Tibial nerve (tissue), 4 donors: ENCODE measurements at regions not wholly inside any gene's neighbourhood (a gene's known extent, or its start where the extent isn't known, plus 50 kb on each side); places are given as distances from the start of the nearest gene placed in this dataset.
"Not testable (repeated sequence)": the region's sequence is repeated elsewhere in the genome, so short reads cannot be mapped to it uniquely, and the experiment has no call there.

Source experiments
- DNase-seq, 2 donors: peaks; one replicate each; pipeline ENCODE4 v3.0.0-alpha.2; 2019; ENCODE audit warnings: low spot score in 2 of 2
- H3K27ac ChIP-seq, 4 donors: fragments of 200-600 bp; sonication (generic) in 3 of 4; one replicate each; pipeline ENCODE4 v1.5.1; 2017 to 2019; ENCODE audit warnings: mild to moderate bottlenecking in 1 of 4
- H3K27me3 ChIP-seq, 2 donors: fragments of 200-600 bp; sonication (generic) in 1 of 2; one replicate each; pipeline versions ENCODE4 v1.5.1 to v1.6.0; 2017 to 2019
- H3K36me3 ChIP-seq, 3 donors: fragments of 200-600 bp; sonication (generic); one replicate each; pipeline ENCODE4 v1.5.1; 2018 to 2019
- H3K4me1 ChIP-seq, 4 donors: fragments of 200-600 bp; sonication (generic) in 3 of 4; one replicate each; pipeline ENCODE4 v1.5.1; 2017 to 2019
- H3K4me3 ChIP-seq, 4 donors: fragments of 200-600 bp; sonication (generic) in 3 of 4; one replicate each; pipeline ENCODE4 v1.5.1; 2017 to 2019; ENCODE audit warnings: mild to moderate bottlenecking in 1 of 4, moderate library complexity in 1 of 4
- H3K9me3 ChIP-seq, 4 donors: fragments of 200-600 bp; sonication (generic) in 3 of 4; one replicate each; pipeline ENCODE4 v1.5.1; 2017 to 2019
- EP300 ChIP-seq, 2 donors: sonication (generic); formaldehyde crosslinking; IDR thresholded peaks; one replicate each; pipeline ENCODE4 v1.6.1; 2017; ENCODE audit warnings: antibody characterized with exemption in 2 of 2, mild to moderate bottlenecking in 1 of 2
- POLR2A ChIP-seq, 2 donors: fragments of 450-650 bp; IDR thresholded peaks; one replicate each; pipeline ENCODE4 v1.6.1; 2017; ENCODE audit warnings: antibody characterized with exemption in 2 of 2, mild to moderate bottlenecking in 2 of 2, moderate library complexity in 2 of 2
- WGBS, 2 donors: methylation state at CpG; one replicate each; pipeline ENCODE4 v1.1.5; 2018; 5-methylcytosine and 5-hydroxymethylcytosine counted together
- TF ChIP-seq, protein P1 (sequence below), 5 experiments: fragments of 200-600 bp in 3 of 5; fragments of 450-650 bp in 2 of 5; sonication (generic) in 3 of 5; IDR thresholded peaks; one replicate each; pipeline ENCODE4 v1.5.1; 2016 to 2019; ENCODE audit warnings: antibody characterized with exemption in 5 of 5, mild to moderate bottlenecking in 3 of 5, moderate library complexity in 2 of 5

DNA sequence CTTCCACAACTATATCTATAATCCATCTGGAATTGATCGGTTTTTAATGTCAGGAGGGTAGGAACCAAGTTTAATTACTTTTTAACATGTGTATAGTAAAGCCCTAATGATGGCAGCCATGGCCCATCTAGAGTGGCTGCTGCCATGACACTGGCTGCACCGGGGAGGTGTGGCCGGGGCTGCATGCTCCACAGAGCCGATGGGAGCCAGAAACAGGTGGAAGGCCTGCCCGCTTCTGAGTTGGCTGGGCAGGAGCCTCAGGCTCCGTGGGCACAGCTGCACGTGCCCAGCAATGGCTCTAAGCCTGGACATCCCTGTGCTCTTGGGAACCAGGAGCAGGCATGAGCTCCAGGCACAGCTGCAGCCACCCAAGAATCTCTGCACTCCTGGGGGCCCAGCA is 73.0 kb downstream of the GBP6 start:
- 88 to 91% methylated on average over 5 to 6 of the region's 7 CpGs for WGBS, 2 donors
- TF ChIP-seq, protein P1, sequence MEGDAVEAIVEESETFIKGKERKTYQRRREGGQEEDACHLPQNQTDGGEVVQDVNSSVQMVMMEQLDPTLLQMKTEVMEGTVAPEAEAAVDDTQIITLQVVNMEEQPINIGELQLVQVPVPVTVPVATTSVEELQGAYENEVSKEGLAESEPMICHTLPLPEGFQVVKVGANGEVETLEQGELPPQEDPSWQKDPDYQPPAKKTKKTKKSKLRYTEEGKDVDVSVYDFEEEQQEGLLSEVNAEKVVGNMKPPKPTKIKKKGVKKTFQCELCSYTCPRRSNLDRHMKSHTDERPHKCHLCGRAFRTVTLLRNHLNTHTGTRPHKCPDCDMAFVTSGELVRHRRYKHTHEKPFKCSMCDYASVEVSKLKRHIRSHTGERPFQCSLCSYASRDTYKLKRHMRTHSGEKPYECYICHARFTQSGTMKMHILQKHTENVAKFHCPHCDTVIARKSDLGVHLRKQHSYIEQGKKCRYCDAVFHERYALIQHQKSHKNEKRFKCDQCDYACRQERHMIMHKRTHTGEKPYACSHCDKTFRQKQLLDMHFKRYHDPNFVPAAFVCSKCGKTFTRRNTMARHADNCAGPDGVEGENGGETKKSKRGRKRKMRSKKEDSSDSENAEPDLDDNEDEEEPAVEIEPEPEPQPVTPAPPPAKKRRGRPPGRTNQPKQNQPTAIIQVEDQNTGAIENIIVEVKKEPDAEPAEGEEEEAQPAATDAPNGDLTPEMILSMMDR (IDR thresholded peaks at IDR 0.05), result no peak
- no peak for TF ChIP-seq POLR2A (IDR thresholded peaks at IDR 0.05)
- no peak for DNase-seq
- Histone ChIP-seq H3K27me3 (no peaks in the 10 kb centered on the region), H3K4me1 (no peaks in the 10 kb centered on the region), H3K4me3 (no peak overlapping the region), H3K27ac (no peak overlapping the region), H3K9me3 (peaks cover 0 to 35% (median 3%) of the 10 kb centered on the region in 4 donors), H3K36me3 (no peaks in the 10 kb centered on the region)

DNA sequence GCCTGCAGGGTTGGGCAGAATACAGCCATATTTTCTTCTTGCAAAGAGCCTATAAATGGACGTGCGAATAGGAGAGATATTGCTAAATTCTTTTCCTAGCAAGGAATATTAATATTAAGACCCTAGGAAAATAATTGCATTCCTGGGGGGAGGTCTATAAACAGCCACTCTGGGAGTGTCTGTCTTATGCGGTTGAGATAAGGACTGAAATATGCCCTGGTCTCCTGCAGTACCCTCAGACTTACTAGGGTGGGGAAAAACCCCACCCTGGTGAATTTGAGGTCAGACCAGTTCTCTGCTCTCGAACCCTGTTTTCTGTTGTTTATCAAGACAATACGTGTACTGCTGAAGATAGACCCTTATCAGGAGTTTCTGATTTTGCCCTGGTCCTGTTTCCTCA is 74.4 kb downstream of the GBP6 start:
- not testable (repeated sequence) for H3K4me3 ChIP-seq, H3K27me3 ChIP-seq, DNase-seq, H3K27ac ChIP-seq, H3K4me1 ChIP-seq, H3K36me3 ChIP-seq
- 90 to 92% methylated on average over 5 of the region's 5 CpGs for WGBS, 2 donors
- H3K9me3 ChIP-seq, result peaks cover 0 to 35% (median 3%) of the 10 kb centered on the region in 4 donors

DNA sequence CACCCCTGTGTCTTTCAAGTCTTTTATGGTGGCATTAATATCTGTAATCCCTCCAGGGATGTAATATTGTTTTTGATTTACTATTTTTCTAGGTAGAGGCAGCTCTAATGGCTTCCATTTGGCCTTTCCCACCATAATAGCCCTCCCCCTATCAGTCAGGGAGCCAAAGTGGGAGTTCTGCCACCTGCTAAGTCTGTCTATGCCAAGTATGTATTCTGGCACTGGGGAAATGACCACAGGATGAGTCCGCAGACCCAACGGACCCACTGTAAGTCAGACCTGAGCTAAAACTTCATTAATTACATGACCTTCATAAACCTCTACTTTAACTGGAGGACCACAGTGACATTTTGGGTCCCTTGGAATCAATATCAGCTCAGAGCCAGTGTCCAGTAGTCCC is 77.1 kb downstream of the GBP6 start:
- no peaks in the 10 kb centered on the region for H3K27me3 ChIP-seq
- H3K4me1 ChIP-seq, result no peaks in the 10 kb centered on the region
- WGBS, 2 donors, result 91 to 92% methylated on average over 2 of the region's 2 CpGs
- no peak for DNase-seq
- H3K27ac ChIP-seq, result no peak overlapping the region
- no peak overlapping the region for H3K4me3 ChIP-seq
- TF ChIP-seq, protein P1 (IDR thresholded peaks at IDR 0.05), result no peak
- no peak for TF ChIP-seq POLR2A (IDR thresholded peaks at IDR 0.05)
- no peaks in the 10 kb centered on the region for H3K36me3 ChIP-seq
- peaks cover 0 to 35% (median 3%) of the 10 kb centered on the region in 4 donors for H3K9me3 ChIP-seq

DNA sequence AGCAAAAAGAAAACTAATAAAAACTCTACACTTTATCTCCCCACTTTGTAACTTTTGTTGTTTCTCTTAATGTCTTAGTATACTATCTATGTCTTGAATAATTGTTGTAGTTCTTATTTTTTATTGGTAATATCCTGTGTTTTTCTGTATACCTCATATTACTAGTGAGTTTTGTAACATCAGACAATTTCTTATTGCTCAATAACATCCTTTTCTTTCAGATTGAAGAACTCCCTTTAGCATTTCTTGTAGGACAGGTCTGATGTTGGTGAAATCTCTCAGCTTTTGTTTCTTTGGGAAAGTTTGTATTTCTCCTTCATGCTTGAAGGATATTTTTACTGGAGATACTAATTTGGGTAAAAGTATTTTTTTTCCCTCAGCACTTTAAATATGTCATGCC is 79.8 kb upstream of the LRRC8B start:
- Histone ChIP-seq H3K27ac (no peak overlapping the region), H3K4me1 (no peaks in the 10 kb centered on the region), H3K27me3 (no peaks in the 10 kb centered on the region), H3K4me3 (no peak overlapping the region), H3K9me3 (peaks cover 0 to 5% (median 0%) of the 10 kb centered on the region in 4 donors), H3K36me3 (no peaks in the 10 kb centered on the region)
- TF ChIP-seq, protein P1 (IDR thresholded peaks at IDR 0.05), result no peak
- TF ChIP-seq EP300 (IDR thresholded peaks at IDR 0.05) (no peak), POLR2A (IDR thresholded peaks at IDR 0.05) (no peak)
- no peak for DNase-seq

DNA sequence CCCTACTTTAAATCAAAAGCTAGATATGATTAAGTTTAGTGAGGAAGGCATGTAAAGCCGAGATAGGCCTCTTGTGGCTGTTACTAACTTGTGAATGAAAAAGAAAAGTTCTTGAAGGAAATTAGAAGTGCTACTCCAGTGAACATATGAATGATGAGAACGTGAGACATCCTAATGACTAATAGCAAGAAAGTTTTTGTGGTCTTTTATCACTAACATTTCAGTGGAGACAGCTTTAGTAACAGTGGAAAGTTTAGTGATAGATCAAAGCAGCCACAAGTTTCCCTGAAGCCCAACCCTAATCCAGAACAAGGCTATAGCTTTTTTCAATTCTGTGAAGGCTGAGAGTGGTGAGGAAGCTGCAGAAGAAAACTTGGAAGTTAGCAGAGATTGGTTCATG is 73.6 kb upstream of the LRRC8B start:
- TF ChIP-seq, protein P1 (IDR thresholded peaks at IDR 0.05), result no peak
- no peak for TF ChIP-seq POLR2A (IDR thresholded peaks at IDR 0.05)
- TF ChIP-seq EP300 (IDR thresholded peaks at IDR 0.05), result no peak
- 71 to 80% methylated on average over 2 of the region's 2 CpGs for WGBS, 2 donors
- no peak for DNase-seq

More for the DNA sequence above, 73.6 kb upstream of the LRRC8B start:
- Histone ChIP-seq H3K27me3 (no peaks in the 10 kb centered on the region), H3K4me1 (no peaks in the 10 kb centered on the region), H3K4me3 (no peak overlapping the region), H3K27ac (no peak overlapping the region), H3K9me3 (no peaks in the 10 kb centered on the region), H3K36me3 (no peaks in the 10 kb centered on the region)
